Pancreas (tissue), 10 donors: ENCODE measurements at regions not wholly inside any gene's neighbourhood (a gene's known extent, or its start where the extent isn't known, plus 50 kb on each side); places are given as distances from the start of the nearest gene placed in this dataset.

Experiments used
- ATAC-seq, 4 donors: fragments of 200-7000 bp; cut with Tn5 transposase; one replicate each; pipeline versions ENCODE4 v1.8.0 to v1.9.1; 2020; ENCODE audit warnings: mild to moderate bottlenecking in 4 of 4, moderate library complexity in 4 of 4
- DNase-seq, 6 donors: peaks; one replicate each; pipeline ENCODE4 v3.0.0-alpha.2; 2020
- FAIRE-seq: peaks from 2 replicates; lab custom pipeline; 2012; peaks lifted over from hg19 to GRCh38; lab: Jason Lieb, UNC
- H3K27ac ChIP-seq, 4 donors: fragments of 200-600 bp; sonication (generic); 1 replicate in 3 of 4; 2 replicates in 1 of 4; pipeline versions ENCODE4 v1.5.0 to v1.8.0; 2020
- H3K27me3 ChIP-seq, 4 donors: fragments of 200-600 bp; one replicate each; pipeline ENCODE4 v1.8.0; 2021
- H3K36me3 ChIP-seq, 3 donors: fragments of 200-600 bp; sonication (generic) in 1 of 3; one replicate each; pipeline versions ENCODE4 v1.5.0 to v1.8.0; 2020 to 2021
- H3K4me1 ChIP-seq, 3 donors: fragments of 200-600 bp; one replicate each; pipeline ENCODE4 v1.8.0; 2021
- H3K4me3 ChIP-seq, 4 donors: fragments of 200-600 bp; sonication (generic) in 2 of 4; one replicate each; pipeline versions ENCODE4 v1.5.0 to v1.8.0; 2020 to 2021
- H3K9me3 ChIP-seq, 4 donors: fragments of 200-600 bp; one replicate each; pipeline ENCODE4 v1.8.0; 2021
- WGBS, 2 donors: extraction: QIAGEN DNeasy Blood & Tissue Kit; methylation state at CpG; one replicate each; pipeline ENCODE4 v1.1.7; 2013; 5-methylcytosine and 5-hydroxymethylcytosine counted together
- intact Hi-C, 3 donors: fragments of 100-400 bp; cut with DNase I; formaldehyde crosslinking; loops; one replicate each; pipeline versions ENCODE4 v1.11.1 to v1.14.2; 2022
- TF ChIP-seq, protein P1 (sequence below), 4 donors: fragments of 200-600 bp; sonication (generic) in 3 of 4; IDR thresholded peaks; one replicate each; pipeline versions ENCODE4 v1.5.0 to v1.8.0; 2021; ENCODE audit warnings: antibody characterized with exemption in 4 of 4
- donor health status: healthy with polysubstance abuse.
- donor health status: DM: no; HTN: no; CAD: no; lungs with moderate emphysema.
- donor health status: DM: no; HTN: no; CAD: no.
- donor health status: control.
- donor health status: control.
- donor health status: Bipolar disorder and iron deficiency.
- donor health status: DM: yes; HTN: yes; CAD: no.
- donor health status: DM: no; HTN: no; CAD: no.
- donor health status: DM: no; HTN: no; CAD: no.
- donor health status: DM: yes; HTN: yes; CAD: no.

GRCh38 chr3:127424766-127425504 lies 137.1 kb upstream of the PRR20G start:
- DNase-seq (no peak), FAIRE-seq (no peak), ATAC-seq (no peak)
- no peak overlapping the region for H3K27ac ChIP-seq
- WGBS, 2 donors: 48 to 56% methylated on average over 8 of the region's 8 CpGs
- H3K4me3 ChIP-seq: no peak overlapping the region
- no peaks in the 10 kb centered on the region for H3K9me3 ChIP-seq
- TF ChIP-seq, protein P1, sequence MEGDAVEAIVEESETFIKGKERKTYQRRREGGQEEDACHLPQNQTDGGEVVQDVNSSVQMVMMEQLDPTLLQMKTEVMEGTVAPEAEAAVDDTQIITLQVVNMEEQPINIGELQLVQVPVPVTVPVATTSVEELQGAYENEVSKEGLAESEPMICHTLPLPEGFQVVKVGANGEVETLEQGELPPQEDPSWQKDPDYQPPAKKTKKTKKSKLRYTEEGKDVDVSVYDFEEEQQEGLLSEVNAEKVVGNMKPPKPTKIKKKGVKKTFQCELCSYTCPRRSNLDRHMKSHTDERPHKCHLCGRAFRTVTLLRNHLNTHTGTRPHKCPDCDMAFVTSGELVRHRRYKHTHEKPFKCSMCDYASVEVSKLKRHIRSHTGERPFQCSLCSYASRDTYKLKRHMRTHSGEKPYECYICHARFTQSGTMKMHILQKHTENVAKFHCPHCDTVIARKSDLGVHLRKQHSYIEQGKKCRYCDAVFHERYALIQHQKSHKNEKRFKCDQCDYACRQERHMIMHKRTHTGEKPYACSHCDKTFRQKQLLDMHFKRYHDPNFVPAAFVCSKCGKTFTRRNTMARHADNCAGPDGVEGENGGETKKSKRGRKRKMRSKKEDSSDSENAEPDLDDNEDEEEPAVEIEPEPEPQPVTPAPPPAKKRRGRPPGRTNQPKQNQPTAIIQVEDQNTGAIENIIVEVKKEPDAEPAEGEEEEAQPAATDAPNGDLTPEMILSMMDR (IDR thresholded peaks at IDR 0.05): no peak
- peaks cover 0 to 4% (median 0%) of the 10 kb centered on the region in 4 donors for H3K27me3 ChIP-seq
- no peaks in the 10 kb centered on the region for H3K4me1 ChIP-seq
- intact Hi-C loops: no loop called here
- no peaks in the 10 kb centered on the region for H3K36me3 ChIP-seq

DNA sequence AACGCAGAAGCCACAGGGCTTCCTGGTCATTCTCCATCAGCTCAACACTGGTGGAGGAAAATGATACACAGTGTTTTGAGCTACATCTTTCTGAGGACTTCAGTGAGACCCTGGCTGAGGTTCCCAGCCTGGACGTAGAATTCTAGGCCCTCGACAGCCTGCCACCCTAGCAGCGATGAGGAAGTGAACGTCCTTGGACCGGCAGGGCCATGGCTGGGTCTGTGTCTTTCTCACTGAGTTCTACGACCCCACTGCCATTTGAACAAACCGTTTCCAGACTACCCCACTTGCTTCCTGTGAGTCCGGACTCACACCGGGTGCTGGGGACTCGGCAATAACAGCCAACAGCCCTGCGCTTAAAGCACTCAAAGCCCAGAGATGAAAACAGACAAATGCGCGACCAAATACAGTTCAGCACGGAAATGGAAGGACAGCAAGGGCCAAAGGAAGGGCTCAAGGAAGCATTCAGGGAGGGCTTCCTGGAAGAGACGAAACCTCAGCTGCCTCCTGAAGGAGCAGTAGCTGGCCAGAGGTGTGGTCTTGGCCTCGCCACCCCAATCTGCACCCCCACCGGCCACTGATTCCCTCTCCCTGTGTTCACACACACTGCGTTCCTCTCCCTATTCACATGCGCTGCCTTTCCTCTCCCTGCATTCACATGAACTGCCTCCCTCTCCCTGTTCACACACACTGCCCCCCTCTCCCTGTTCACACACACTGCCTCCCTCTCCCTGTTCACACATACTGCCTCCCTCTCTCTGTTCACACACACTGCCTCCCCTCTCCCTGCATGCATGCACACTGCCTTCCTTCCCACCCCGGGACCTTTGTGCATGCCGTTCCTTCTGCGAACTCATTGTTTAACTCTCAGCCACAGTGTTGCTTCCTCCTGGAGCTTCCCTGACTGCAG lies 136.3 kb upstream of the PRR20G start:
- no peaks in the 10 kb centered on the region for H3K4me1 ChIP-seq
- 59 to 65% methylated on average over 23 of the region's 23 CpGs for WGBS, 2 donors
- intact Hi-C loops: no loop called here
- H3K36me3 ChIP-seq: no peaks in the 10 kb centered on the region
- H3K27me3 ChIP-seq: no peaks in the 10 kb centered on the region
- H3K27ac ChIP-seq: no peak overlapping the region
- H3K9me3 ChIP-seq: no peaks in the 10 kb centered on the region
- H3K4me3 ChIP-seq: no peak overlapping the region
- FAIRE-seq (no peak), DNase-seq (no peak), ATAC-seq (no peak)
- TF ChIP-seq, protein P1 (IDR thresholded peaks at IDR 0.05): no peak

- 43 to 53% methylated on average over 26 of the region's 26 CpGs for whole genome bisulfite sequencing, 2 donors
- no peak for DNase-seq
- Histone ChIP-seq H3K36me3 (no peaks in the 10 kb centered on the region), H3K27me3 (no peaks in the 10 kb centered on the region), H3K27ac (no peak overlapping the region), H3K9me3 (no peaks in the 10 kb centered on the region), H3K4me1 (no peaks in the 10 kb centered on the region), H3K4me3 (no peak overlapping the region)
- no peak for ATAC-seq
- intact Hi-C loops: no loop called here
- TF ChIP-seq, protein P1 (IDR thresholded peaks at IDR 0.05): no peak
- no peak for FAIRE-seq
Measured at GRCh38 chr3:127422663-127423375, 135.0 kb upstream of the PRR20G start.

DNA sequence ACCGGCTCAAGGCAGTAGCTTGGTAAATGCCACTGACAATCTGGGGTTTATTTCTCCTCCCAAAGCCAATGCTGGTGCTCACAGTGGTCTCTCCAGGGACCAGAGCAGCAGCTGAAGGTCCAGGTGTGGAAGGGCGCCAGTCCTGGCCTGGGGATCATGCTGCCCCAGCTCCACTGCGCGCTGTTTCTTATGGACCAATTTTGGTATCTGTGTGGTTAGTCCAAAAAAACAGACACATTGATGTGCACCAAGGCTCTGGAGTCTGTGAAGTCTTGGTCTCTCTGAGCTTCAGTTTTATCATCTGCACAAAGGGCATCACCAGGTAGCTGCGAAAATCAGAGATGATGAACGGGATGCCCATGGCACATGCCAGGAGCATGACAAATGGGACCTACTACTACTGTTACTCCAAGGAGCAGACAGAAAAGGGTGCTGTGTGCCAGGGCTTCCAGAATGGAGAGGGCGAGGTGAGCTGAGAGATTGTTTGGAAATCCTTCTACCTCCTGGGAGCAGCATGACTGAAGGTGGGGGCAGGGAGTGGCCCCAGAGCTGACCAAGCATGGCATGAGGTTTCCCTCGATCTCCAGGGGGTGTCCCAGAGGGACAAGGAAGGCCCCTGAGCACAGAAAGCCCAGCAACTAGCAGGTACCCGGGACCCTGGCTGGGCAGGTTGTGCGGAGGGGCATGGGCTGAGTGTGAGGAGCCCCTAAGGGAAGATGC lies 134.3 kb upstream of the PRR20G start:
- no peaks in the 10 kb centered on the region for H3K9me3 ChIP-seq
- H3K4me1 ChIP-seq: no peaks in the 10 kb centered on the region
- no peaks in the 10 kb centered on the region for H3K27me3 ChIP-seq
- WGBS, 2 donors: 53 to 61% methylated on average over 10 of the region's 10 CpGs
- no peak for FAIRE-seq
- TF ChIP-seq, protein P1 (IDR thresholded peaks at IDR 0.05): no peak
- ATAC-seq: no peak
- no peak overlapping the region for H3K27ac ChIP-seq
- H3K36me3 ChIP-seq: no peaks in the 10 kb centered on the region
- intact Hi-C loops: no loop called here
- H3K4me3 ChIP-seq: no peak overlapping the region
- no peak for DNase-seq
